RWPE2 (cell line): ENCODE measurements at regions not wholly inside any gene's neighbourhood (a gene's known extent, or its start where the extent isn't known, plus 50 kb on each side); places are given as distances from the start of the nearest gene placed in this dataset.

Experiments used
- ATAC-seq: fragments of 200-7000 bp; cut with Tn5 transposase; 3 replicates; pipeline ENCODE4 v1.9.1; 2021; ENCODE audit warnings: low read depth
- DNase-seq: peaks from one replicate; pipeline ENCODE4 v3.0.0-alpha.2; 2020; ENCODE audit warnings: low spot score
- H3K27ac ChIP-seq: fragments of 450-650 bp; 2 replicates; pipeline ENCODE4 v1.5.1; 2017; ENCODE audit warnings: mild to moderate bottlenecking; ENCODE audit not compliant: poor library complexity, severe bottlenecking
- H3K27me3 ChIP-seq: fragments of 250-450 bp; sonication (Bioruptor Pico); 2 replicates; pipeline ENCODE4 v1.5.1; 2021; ENCODE audit warnings: mild to moderate bottlenecking, moderate library complexity; ENCODE audit not compliant: insufficient read depth, poor library complexity, severe bottlenecking
- H3K36me3 ChIP-seq: fragments of 250-450 bp; sonication (Bioruptor Pico); 2 replicates; pipeline ENCODE4 v1.5.1; 2020; ENCODE audit warnings: low read depth, mild to moderate bottlenecking, moderate library complexity
- H3K4me1 ChIP-seq: fragments of 250-450 bp; sonication (Bioruptor Pico); 2 replicates; pipeline ENCODE4 v1.5.1; 2021; ENCODE audit warnings: mild to moderate bottlenecking, moderate library complexity; ENCODE audit not compliant: insufficient read depth, poor library complexity, severe bottlenecking
- H3K4me3 ChIP-seq: fragments of 250-450 bp; sonication (Bioruptor Pico); 2 replicates; pipeline ENCODE4 v1.5.1; 2021; ENCODE audit warnings: mild to moderate bottlenecking, moderate library complexity; ENCODE audit not compliant: severe bottlenecking
- H3K9me3 ChIP-seq: fragments of 250-450 bp; sonication (Bioruptor Pico); 2 replicates; pipeline ENCODE4 v1.5.1; 2021; ENCODE audit warnings: mild to moderate bottlenecking, moderate library complexity; ENCODE audit not compliant: severe bottlenecking
- CTCF ChIP-seq: fragments of 450-650 bp; IDR thresholded peaks from one replicate; pipeline ENCODE4 v1.5.1; 2017; ENCODE audit warnings: mild to moderate bottlenecking, moderate library complexity; ENCODE audit not compliant: poor library complexity, severe bottlenecking

GRCh38 chr15:38992930-38993329 is 428.3 kb upstream of the RASGRP1 start:
- TF ChIP-seq CTCF, result no peak
- Histone ChIP-seq H3K9me3 (no peaks in the 10 kb centered on the region), H3K4me3 (no peak overlapping the region), H3K27ac (no peak overlapping the region), H3K4me1 (peaks cover 16% of the 10 kb centered on the region), H3K27me3 (no peaks in the 10 kb centered on the region), H3K36me3 (no peaks in the 10 kb centered on the region)
- ATAC-seq (no peak), DNase-seq (no peak)

GRCh38 chr15:38994310-38994709 is 429.7 kb upstream of the RASGRP1 start:
- Histone ChIP-seq H3K36me3 (no peaks in the 10 kb centered on the region), H3K27me3 (no peaks in the 10 kb centered on the region), H3K27ac (no peak overlapping the region), H3K4me1 (peaks cover 16% of the 10 kb centered on the region), H3K4me3 (no peak overlapping the region), H3K9me3 (no peaks in the 10 kb centered on the region)
- ATAC-seq (no peak), DNase-seq (no peak)
- no peak for TF ChIP-seq CTCF

GRCh38 chr15:38996111-38996631 is 431.6 kb upstream of the RASGRP1 start:
- no peak for TF ChIP-seq CTCF
- no peaks in the 10 kb centered on the region for H3K36me3 ChIP-seq
- no peaks in the 10 kb centered on the region for H3K27me3 ChIP-seq
- DNase-seq (no peak), ATAC-seq (peak; percentile 81)
- peaks cover 16% of the 10 kb centered on the region for H3K4me1 ChIP-seq
- H3K9me3 ChIP-seq, result no peaks in the 10 kb centered on the region
- no peak overlapping the region for H3K4me3 ChIP-seq
- peak overlapping the region; percentile 93 for H3K27ac ChIP-seq

- Histone ChIP-seq H3K4me1 (peaks cover 16% of the 10 kb centered on the region), H3K4me3 (no peak overlapping the region), H3K27me3 (no peaks in the 10 kb centered on the region), H3K36me3 (no peaks in the 10 kb centered on the region), H3K27ac (no peak overlapping the region), H3K9me3 (no peaks in the 10 kb centered on the region)
- no peak for TF ChIP-seq CTCF
- DNase-seq (no peak), ATAC-seq (no peak)
These were observed 433.2 kb upstream of the RASGRP1 start for GRCh38 chr15:38997841-38998240.

- no peak for TF ChIP-seq CTCF
- Histone ChIP-seq H3K4me3 (no peak overlapping the region), H3K9me3 (no peaks in the 10 kb centered on the region), H3K27me3 (peaks cover 4% of the 10 kb centered on the region), H3K4me1 (peaks cover 16% of the 10 kb centered on the region), H3K36me3 (no peaks in the 10 kb centered on the region), H3K27ac (no peak overlapping the region)
- DNase-seq, result no peak
- ATAC-seq, result no peak
These were observed 435.6 kb upstream of the RASGRP1 start for GRCh38 chr15:39000008-39000734.
